Urothelium cell line (cell line): ENCODE measurements at regions not wholly inside any gene's neighbourhood (a gene's known extent, or its start where the extent isn't known, plus 50 kb on each side); places are given as distances from the start of the nearest gene placed in this dataset.
"Not testable (repeated sequence)": the region's sequence is repeated elsewhere in the genome, so short reads cannot be mapped to it uniquely, and the experiment has no call there.

Source experiments
- DNase-seq: peaks from one replicate; pipeline ENCODE4 v3.0.0; 2011; ENCODE audit warnings: low spot score, mixed read lengths
- FAIRE-seq: peaks from 2 replicates; lab custom pipeline; 2011; peaks lifted over from hg19 to GRCh38; lab: Jason Lieb, UNC

- DNase-seq, FAIRE-seq: not testable (repeated sequence)
Observed at GRCh38 chr6:132109752-132110151, 158.6 kb upstream of the CCN2 start.

- no peak for FAIRE-seq
- DNase-seq, result no peak
Observed at GRCh38 chr6:132107896-132108295, 156.7 kb upstream of the CCN2 start.

GRCh38 chr6:132101535-132101934 lies 150.4 kb upstream of the CCN2 start:
- FAIRE-seq (no peak), DNase-seq (no peak)

GRCh38 chr6:132100388-132100990 lies 149.3 kb upstream of the CCN2 start:
- DNase-seq (no peak), FAIRE-seq (no peak)

- no peak for DNase-seq
- FAIRE-seq, result peak; percentile 23
Observed at GRCh38 chr6:132096996-132097395, 145.8 kb upstream of the CCN2 start.

GRCh38 chr6:132096245-132096644 lies 145.1 kb upstream of the CCN2 start:
- DNase-seq (no peak), FAIRE-seq (no peak)

- DNase-seq, result no peak
- FAIRE-seq, result no peak
Observed at GRCh38 chr6:132089173-132089572, 138.0 kb upstream of the CCN2 start.

- DNase-seq (no peak), FAIRE-seq (no peak)
Observed at GRCh38 chr6:132088150-132088549, 137.0 kb upstream of the CCN2 start.

- FAIRE-seq (no peak), DNase-seq (no peak)
Observed at GRCh38 chr6:132087391-132087790, 136.2 kb upstream of the CCN2 start.

- FAIRE-seq (no peak), DNase-seq (no peak)
Observed at GRCh38 chr6:132085731-132086130, 134.6 kb upstream of the CCN2 start.

GRCh38 chr6:132084811-132085509 lies 133.8 kb upstream of the CCN2 start:
- FAIRE-seq (no peak), DNase-seq (peak; percentile 43)

- DNase-seq, result no peak
- FAIRE-seq, result no peak
Observed at GRCh38 chr6:132082421-132082820, 131.2 kb upstream of the CCN2 start.

GRCh38 chr6:132081338-132081737 lies 130.2 kb upstream of the CCN2 start:
- no peak for FAIRE-seq

GRCh38 chr6:132079286-132079685 lies 128.1 kb upstream of the CCN2 start:
- DNase-seq (no peak), FAIRE-seq (no peak)

More at GRCh38 chr6:132081338-132081737, 130.2 kb upstream of the CCN2 start:
- no peak for DNase-seq

GRCh38 chr6:132076452-132076851 lies 125.3 kb upstream of the CCN2 start:
- FAIRE-seq (no peak), DNase-seq (no peak)

- FAIRE-seq, result no peak
Observed at GRCh38 chr6:132072831-132073230, 121.7 kb upstream of the CCN2 start.

GRCh38 chr6:132072271-132072670 lies 121.1 kb upstream of the CCN2 start:
- DNase-seq (no peak), FAIRE-seq (no peak)

More at GRCh38 chr6:132072831-132073230, 121.7 kb upstream of the CCN2 start:
- DNase-seq, result no peak

- DNase-seq (no peak), FAIRE-seq (no peak)
Observed at GRCh38 chr6:132070356-132070755, 119.2 kb upstream of the CCN2 start.

GRCh38 chr6:132068766-132069165 lies 117.6 kb upstream of the CCN2 start:
- DNase-seq (no peak), FAIRE-seq (no peak)

GRCh38 chr6:132067286-132067685 lies 116.1 kb upstream of the CCN2 start:
- FAIRE-seq (no peak), DNase-seq (no peak)

- FAIRE-seq (no peak), DNase-seq (peak; percentile 21)
Observed at GRCh38 chr6:132065556-132065955, 114.4 kb upstream of the CCN2 start.

- FAIRE-seq (peak; percentile 62), DNase-seq (peak; percentile 76)
Observed at GRCh38 chr6:132063738-132064137, 112.6 kb upstream of the CCN2 start.

- DNase-seq (no peak), FAIRE-seq (no peak)
Observed at GRCh38 chr6:132063204-132063603, 112.0 kb upstream of the CCN2 start.
